ENCODE measurements at regions not wholly inside any gene's neighbourhood (a gene's known extent, or its start where the extent isn't known, plus 50 kb on each side); places are given as distances from the start of the nearest gene placed in this dataset.

GRCh38 chr18:45328296-45328695, 287.0 kb upstream of the SLC14A2 start (continued):
- TF ChIP-seq STAT1 (IDR thresholded peaks at IDR 0.05; ENCODE audit: unreplicated experiment) = no peak

- Histone ChIP-seq H3F3A (replicated peaks; ENCODE audit: low read depth) (no peaks in the 10 kb centered on the region), H4K20me1 (replicated peaks; ENCODE audit: insufficient read depth) (no peaks in the 10 kb centered on the region), H3K4me1 (ENCODE audit: insufficient read depth) (peaks cover 20% of the 10 kb centered on the region), H3K27me3 (ENCODE audit: insufficient read depth) (no peaks in the 10 kb centered on the region), H3K79me2 (replicated peaks; ENCODE audit: insufficient read depth) (no peaks in the 10 kb centered on the region), H2AFZ (0 out of 2 replicates have a peak overlapping the region, but pooled peaks have one; percentile 43), H3K36me3 (ENCODE audit: insufficient read depth) (no peaks in the 10 kb centered on the region), H3K4me3 (no peak overlapping the region), H3K27ac (ENCODE audit: low read depth) (no peak overlapping the region), H3K4me2 (no peak overlapping the region), H3K9me2 (ENCODE audit: insufficient read depth) (peaks cover 9% of the 10 kb centered on the region)
- no peaks in the 10 kb centered on the region for H3K36me3 Mint-ChIP-seq (ENCODE audit: low read depth)
- H3K27ac Mint-ChIP-seq = no peak overlapping the region
- ATAC-seq = no peak
- TF ChIP-seq POLR2AphosphoS5 (IDR thresholded peaks at IDR 0.05; ENCODE audit: low read depth) = no peak
- no peak for TF ChIP-seq ZNF331 (CRISPR knock-in tag; IDR thresholded peaks at IDR 0.05; ENCODE audit: low read depth)
- TF ChIP-seq, protein P1, sequence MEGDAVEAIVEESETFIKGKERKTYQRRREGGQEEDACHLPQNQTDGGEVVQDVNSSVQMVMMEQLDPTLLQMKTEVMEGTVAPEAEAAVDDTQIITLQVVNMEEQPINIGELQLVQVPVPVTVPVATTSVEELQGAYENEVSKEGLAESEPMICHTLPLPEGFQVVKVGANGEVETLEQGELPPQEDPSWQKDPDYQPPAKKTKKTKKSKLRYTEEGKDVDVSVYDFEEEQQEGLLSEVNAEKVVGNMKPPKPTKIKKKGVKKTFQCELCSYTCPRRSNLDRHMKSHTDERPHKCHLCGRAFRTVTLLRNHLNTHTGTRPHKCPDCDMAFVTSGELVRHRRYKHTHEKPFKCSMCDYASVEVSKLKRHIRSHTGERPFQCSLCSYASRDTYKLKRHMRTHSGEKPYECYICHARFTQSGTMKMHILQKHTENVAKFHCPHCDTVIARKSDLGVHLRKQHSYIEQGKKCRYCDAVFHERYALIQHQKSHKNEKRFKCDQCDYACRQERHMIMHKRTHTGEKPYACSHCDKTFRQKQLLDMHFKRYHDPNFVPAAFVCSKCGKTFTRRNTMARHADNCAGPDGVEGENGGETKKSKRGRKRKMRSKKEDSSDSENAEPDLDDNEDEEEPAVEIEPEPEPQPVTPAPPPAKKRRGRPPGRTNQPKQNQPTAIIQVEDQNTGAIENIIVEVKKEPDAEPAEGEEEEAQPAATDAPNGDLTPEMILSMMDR (conservative IDR thresholded peaks at IDR 0.05; ENCODE audit: low read depth in 2 of 2) = no peak
- TF ChIP-seq EZH2phosphoT487 (IDR thresholded peaks at IDR 0.05; ENCODE audit: unreplicated experiment) = no peak
- TF ChIP-seq CREB1 (CRISPR knock-in tag; IDR thresholded peaks at IDR 0.05; ENCODE audit: low read depth) = no peak
- TF ChIP-seq, protein P2, sequence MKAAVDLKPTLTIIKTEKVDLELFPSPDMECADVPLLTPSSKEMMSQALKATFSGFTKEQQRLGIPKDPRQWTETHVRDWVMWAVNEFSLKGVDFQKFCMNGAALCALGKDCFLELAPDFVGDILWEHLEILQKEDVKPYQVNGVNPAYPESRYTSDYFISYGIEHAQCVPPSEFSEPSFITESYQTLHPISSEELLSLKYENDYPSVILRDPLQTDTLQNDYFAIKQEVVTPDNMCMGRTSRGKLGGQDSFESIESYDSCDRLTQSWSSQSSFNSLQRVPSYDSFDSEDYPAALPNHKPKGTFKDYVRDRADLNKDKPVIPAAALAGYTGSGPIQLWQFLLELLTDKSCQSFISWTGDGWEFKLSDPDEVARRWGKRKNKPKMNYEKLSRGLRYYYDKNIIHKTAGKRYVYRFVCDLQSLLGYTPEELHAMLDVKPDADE (IDR thresholded peaks at IDR 0.05) = no peak
- TF ChIP-seq NANOG (IDR thresholded peaks at IDR 0.05; ENCODE audit: borderline replicate concordance) = no peak
- TF ChIP-seq EZH2 (IDR thresholded peaks at IDR 0.05; ENCODE audit: low read depth, unreplicated experiment) = no peak
- TF ChIP-seq, protein P3, sequence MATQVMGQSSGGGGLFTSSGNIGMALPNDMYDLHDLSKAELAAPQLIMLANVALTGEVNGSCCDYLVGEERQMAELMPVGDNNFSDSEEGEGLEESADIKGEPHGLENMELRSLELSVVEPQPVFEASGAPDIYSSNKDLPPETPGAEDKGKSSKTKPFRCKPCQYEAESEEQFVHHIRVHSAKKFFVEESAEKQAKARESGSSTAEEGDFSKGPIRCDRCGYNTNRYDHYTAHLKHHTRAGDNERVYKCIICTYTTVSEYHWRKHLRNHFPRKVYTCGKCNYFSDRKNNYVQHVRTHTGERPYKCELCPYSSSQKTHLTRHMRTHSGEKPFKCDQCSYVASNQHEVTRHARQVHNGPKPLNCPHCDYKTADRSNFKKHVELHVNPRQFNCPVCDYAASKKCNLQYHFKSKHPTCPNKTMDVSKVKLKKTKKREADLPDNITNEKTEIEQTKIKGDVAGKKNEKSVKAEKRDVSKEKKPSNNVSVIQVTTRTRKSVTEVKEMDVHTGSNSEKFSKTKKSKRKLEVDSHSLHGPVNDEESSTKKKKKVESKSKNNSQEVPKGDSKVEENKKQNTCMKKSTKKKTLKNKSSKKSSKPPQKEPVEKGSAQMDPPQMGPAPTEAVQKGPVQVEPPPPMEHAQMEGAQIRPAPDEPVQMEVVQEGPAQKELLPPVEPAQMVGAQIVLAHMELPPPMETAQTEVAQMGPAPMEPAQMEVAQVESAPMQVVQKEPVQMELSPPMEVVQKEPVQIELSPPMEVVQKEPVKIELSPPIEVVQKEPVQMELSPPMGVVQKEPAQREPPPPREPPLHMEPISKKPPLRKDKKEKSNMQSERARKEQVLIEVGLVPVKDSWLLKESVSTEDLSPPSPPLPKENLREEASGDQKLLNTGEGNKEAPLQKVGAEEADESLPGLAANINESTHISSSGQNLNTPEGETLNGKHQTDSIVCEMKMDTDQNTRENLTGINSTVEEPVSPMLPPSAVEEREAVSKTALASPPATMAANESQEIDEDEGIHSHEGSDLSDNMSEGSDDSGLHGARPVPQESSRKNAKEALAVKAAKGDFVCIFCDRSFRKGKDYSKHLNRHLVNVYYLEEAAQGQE (IDR thresholded peaks at IDR 0.05; ENCODE audit: unreplicated experiment) = no peak
- TF ChIP-seq ZNF114 (CRISPR knock-in tag; IDR thresholded peaks at IDR 0.05) = no peak
- no peak for TF ChIP-seq STAT1 (IDR thresholded peaks at IDR 0.05; ENCODE audit: unreplicated experiment)
- no peak for TF ChIP-seq JUNB (IDR thresholded peaks at IDR 0.05; ENCODE audit: unreplicated experiment)
- TF ChIP-seq ZNF462 (CRISPR knock-in tag; IDR thresholded peaks at IDR 0.05) = no peak
- H3K27me3 Mint-ChIP-seq (ENCODE audit: insufficient read depth, low read depth, poor library complexity) = no peaks in the 10 kb centered on the region
- DNase-seq (ENCODE audit: low spot score) = no peak
- H3K4me1 Mint-ChIP-seq = peaks cover 13% of the 10 kb centered on the region
- no peaks in the 10 kb centered on the region; the same call in 2 of the 3 replicates for H3K9me3 Mint-ChIP-seq
- no peak overlapping the region for H3K4me3 Mint-ChIP-seq
Measured at GRCh38 chr18:45328811-45329210, 286.5 kb upstream of the SLC14A2 start.
